Astrocyte of the cerebellum (primary cell): ENCODE measurements at regions not wholly inside any gene's neighbourhood (a gene's known extent, or its start where the extent isn't known, plus 50 kb on each side); places are given as distances from the start of the nearest gene placed in this dataset.

Source experiments
- DNase-seq: peaks from one replicate; pipeline ENCODE4 v3.0.0-alpha.2; 2011; ENCODE audit warnings: low read depth
- H3K4me3 ChIP-seq: 2 replicates; pipeline ENCODE4 v1.5.1; 2011; ENCODE audit warnings: mild to moderate bottlenecking, low read depth, low read length, moderate library complexity
- in situ Hi-C: cut with HindIII; loops from 2 replicates; pipeline ENCODE4 v1.10.0; 2017; ENCODE audit warnings: low sequenced_read_pairs
- TF ChIP-seq, protein P1 (sequence below): IDR thresholded peaks from 2 replicates; pipeline ENCODE4 v1.5.1; 2012; ENCODE audit warnings: low read length, low read depth, moderate library complexity, mild to moderate bottlenecking; ENCODE audit errors: missing control alignments

GRCh38 chr10:83869898-83870297, 269.4 kb upstream of the GHITM start:
- in situ Hi-C loops: no loop called here
- DNase-seq: no peak
- H3K4me3 ChIP-seq: no peak overlapping the region
- TF ChIP-seq, protein P1, sequence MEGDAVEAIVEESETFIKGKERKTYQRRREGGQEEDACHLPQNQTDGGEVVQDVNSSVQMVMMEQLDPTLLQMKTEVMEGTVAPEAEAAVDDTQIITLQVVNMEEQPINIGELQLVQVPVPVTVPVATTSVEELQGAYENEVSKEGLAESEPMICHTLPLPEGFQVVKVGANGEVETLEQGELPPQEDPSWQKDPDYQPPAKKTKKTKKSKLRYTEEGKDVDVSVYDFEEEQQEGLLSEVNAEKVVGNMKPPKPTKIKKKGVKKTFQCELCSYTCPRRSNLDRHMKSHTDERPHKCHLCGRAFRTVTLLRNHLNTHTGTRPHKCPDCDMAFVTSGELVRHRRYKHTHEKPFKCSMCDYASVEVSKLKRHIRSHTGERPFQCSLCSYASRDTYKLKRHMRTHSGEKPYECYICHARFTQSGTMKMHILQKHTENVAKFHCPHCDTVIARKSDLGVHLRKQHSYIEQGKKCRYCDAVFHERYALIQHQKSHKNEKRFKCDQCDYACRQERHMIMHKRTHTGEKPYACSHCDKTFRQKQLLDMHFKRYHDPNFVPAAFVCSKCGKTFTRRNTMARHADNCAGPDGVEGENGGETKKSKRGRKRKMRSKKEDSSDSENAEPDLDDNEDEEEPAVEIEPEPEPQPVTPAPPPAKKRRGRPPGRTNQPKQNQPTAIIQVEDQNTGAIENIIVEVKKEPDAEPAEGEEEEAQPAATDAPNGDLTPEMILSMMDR: no peak

DNA sequence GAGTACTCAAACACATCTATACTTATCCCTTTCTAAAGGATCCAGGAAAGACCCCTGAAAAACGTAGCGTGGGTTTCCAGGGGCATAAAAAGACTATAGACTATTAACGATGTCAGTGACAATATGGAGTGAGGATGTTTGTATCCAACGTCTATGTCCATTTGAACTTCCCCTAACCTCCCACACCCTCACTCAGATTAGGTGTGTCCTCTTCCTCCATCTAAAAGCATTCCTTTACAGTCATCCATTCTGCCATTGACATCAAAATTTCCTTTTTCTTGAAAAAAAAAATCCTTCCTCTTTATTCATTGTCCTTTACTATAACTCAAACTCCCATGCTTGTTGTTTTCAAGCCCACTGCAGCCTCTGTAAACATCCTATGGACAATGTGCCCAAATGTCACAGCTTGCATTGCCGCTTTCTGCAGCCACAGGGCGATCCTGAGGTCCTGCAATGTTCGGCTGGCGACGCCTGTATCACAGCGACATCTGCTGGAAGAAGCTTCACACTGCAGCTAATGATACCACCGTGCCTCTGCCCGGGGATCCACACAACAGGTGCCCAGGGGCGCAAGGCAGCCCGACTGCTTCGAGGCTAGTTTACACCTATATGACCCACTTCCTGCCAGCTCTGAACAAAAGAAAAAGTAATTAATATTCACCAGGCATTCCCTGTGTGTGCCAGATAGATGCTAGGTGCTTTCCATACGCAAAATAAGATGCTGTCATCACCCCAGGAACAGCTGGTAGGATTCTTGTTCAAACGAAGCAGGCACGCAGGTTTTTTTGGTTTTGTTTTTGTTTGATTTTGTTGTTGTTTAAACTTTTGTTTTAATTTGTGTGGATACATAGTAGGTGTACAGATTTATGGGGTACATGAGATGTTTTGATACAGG, 267.9 kb upstream of the GHITM start:
- H3K4me3 ChIP-seq: no peak overlapping the region
- in situ Hi-C loops: no loop called here
- TF ChIP-seq, protein P1: peak; percentile 95
- peak; percentile 24 for DNase-seq

- in situ Hi-C loops: no loop called here
- no peak for DNase-seq
- TF ChIP-seq, protein P1: no peak
- no peak overlapping the region for H3K4me3 ChIP-seq
Observed at GRCh38 chr10:83880252-83880791, 259.0 kb upstream of the GHITM start.

- in situ Hi-C loops: no loop called here
- TF ChIP-seq, protein P1: no peak
- DNase-seq: peak; percentile 13
- no peak overlapping the region for H3K4me3 ChIP-seq
Observed at GRCh38 chr10:83881661-83882060, 257.6 kb upstream of the GHITM start.

- in situ Hi-C loops: no loop called here
- DNase-seq: no peak
- no peak overlapping the region for H3K4me3 ChIP-seq
- TF ChIP-seq, protein P1: no peak
Observed at GRCh38 chr10:83886871-83887270, 252.4 kb upstream of the GHITM start.

- no peak for DNase-seq
Observed at GRCh38 chr10:83892737-83893136, 246.6 kb upstream of the GHITM start.

More at GRCh38 chr10:83892737-83893136, 246.6 kb upstream of the GHITM start:
- in situ Hi-C loops: no loop called here
- TF ChIP-seq, protein P1: no peak
- H3K4me3 ChIP-seq: no peak overlapping the region
